Esophagus muscularis mucosa (tissue), 4 donors: ENCODE measurements at regions not wholly inside any gene's neighbourhood (a gene's known extent, or its start where the extent isn't known, plus 50 kb on each side); places are given as distances from the start of the nearest gene placed in this dataset.

Source experiments
- CTCF ChIP-seq, 3 experiments: fragments of 200-600 bp in 2 of 3; fragments of 450-650 bp in 1 of 3; sonication (generic) in 2 of 3; IDR thresholded peaks; one replicate each; pipeline ENCODE4 v1.5.1; 2017 to 2019; ENCODE audit warnings: antibody characterized with exemption in 3 of 3, mild to moderate bottlenecking in 2 of 3, moderate library complexity in 1 of 3
- EP300 ChIP-seq: sonication (generic); formaldehyde crosslinking; IDR thresholded peaks from one replicate; pipeline ENCODE4 v1.6.1; 2017; ENCODE audit warnings: antibody characterized with exemption
- POLR2A ChIP-seq: fragments of 450-650 bp; IDR thresholded peaks from one replicate; pipeline ENCODE4 v1.6.1; 2017; ENCODE audit warnings: antibody characterized with exemption, moderate library complexity, mild to moderate bottlenecking, low read depth
- POLR2AphosphoS5 ChIP-seq, 2 donors: sonication (generic); formaldehyde crosslinking; IDR thresholded peaks; one replicate each; pipeline ENCODE4 v1.6.1; 2017; ENCODE audit warnings: antibody characterized with exemption in 2 of 2

- no peak for TF ChIP-seq POLR2A
- no peak for TF ChIP-seq CTCF (IDR thresholded peaks at IDR 0.05)
- no peak for TF ChIP-seq EP300
- TF ChIP-seq POLR2AphosphoS5 (IDR thresholded peaks at IDR 0.05) = no peak
Measured at GRCh38 chr11:70662691-70663098, 264.4 kb downstream of the CTTN start.
